Omental fat pad (tissue), 3 donors: ENCODE measurements at regions not wholly inside any gene's neighbourhood (a gene's known extent, or its start where the extent isn't known, plus 50 kb on each side); places are given as distances from the start of the nearest gene placed in this dataset.

ENCODE experiments used
- ATAC-seq: fragments of 150-250 bp; one replicate; pipeline ENCODE4 v1.9.1; 2016; ENCODE audit warnings: mild to moderate bottlenecking, moderate library complexity; ENCODE audit not compliant: low FRiP score
- DNase-seq: peaks from one replicate; pipeline ENCODE4 v3.0.0-alpha.2; 2019; ENCODE audit warnings: low spot score
- TF ChIP-seq, protein P1 (sequence below), 3 donors: fragments of 450-650 bp; IDR thresholded peaks; one replicate each; pipeline ENCODE4 v1.5.1; 2016 to 2017; ENCODE audit warnings: antibody characterized with exemption in 3 of 3, mild to moderate bottlenecking in 3 of 3, moderate library complexity in 2 of 3

DNA sequence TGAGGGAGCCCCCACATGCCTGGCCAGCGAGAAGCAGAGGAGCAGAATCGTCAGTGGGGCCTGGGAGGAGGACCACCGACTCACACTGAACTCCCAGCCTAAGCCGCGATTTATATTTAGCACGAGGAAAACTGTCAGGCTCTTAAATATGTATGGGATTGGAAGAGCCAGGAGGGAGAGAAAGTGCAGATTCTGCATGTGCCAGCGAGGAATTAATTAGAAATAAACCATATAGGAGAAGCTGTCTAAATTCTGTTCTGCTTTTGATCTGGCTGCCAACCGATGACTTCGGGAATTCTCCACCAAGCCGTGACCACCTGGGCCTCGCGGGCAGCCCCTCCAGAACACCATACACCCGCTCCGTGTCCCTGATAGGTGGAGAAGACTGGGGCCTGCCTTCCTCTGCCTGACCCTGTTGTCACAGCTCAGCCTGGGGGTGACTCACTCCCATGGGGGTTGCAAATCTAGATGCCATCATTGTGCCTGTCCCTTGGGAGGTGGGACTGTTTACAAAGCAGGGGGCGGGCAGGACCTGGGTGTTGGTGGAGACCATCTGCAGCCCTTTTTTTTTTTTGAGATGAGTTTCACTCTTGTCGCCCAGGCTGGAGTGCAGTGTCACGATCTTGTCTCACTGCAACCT, 91.1 kb upstream of the PMEPA1 start:
- ATAC-seq (no peak), DNase-seq (no peak)
- TF ChIP-seq, protein P1, sequence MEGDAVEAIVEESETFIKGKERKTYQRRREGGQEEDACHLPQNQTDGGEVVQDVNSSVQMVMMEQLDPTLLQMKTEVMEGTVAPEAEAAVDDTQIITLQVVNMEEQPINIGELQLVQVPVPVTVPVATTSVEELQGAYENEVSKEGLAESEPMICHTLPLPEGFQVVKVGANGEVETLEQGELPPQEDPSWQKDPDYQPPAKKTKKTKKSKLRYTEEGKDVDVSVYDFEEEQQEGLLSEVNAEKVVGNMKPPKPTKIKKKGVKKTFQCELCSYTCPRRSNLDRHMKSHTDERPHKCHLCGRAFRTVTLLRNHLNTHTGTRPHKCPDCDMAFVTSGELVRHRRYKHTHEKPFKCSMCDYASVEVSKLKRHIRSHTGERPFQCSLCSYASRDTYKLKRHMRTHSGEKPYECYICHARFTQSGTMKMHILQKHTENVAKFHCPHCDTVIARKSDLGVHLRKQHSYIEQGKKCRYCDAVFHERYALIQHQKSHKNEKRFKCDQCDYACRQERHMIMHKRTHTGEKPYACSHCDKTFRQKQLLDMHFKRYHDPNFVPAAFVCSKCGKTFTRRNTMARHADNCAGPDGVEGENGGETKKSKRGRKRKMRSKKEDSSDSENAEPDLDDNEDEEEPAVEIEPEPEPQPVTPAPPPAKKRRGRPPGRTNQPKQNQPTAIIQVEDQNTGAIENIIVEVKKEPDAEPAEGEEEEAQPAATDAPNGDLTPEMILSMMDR (IDR thresholded peaks at IDR 0.05) = no peak

DNA sequence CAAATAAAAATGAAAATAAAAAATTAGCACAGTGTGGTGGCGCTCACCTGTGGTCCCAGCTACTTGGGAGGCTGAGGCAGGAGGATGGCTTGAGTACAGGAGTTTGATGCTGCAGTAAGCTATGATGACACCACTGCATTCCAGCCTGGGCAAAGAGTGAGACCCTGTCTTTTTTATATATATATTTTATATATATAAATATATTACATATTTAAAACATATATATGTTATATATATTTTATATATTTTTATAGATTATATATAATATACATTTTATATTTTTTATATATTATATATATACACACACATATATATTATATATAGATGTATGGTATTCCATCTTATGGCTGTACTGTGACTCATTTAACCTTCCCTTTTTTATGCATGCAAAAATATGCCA, 87.6 kb upstream of the PMEPA1 start:
- DNase-seq (no peak), ATAC-seq (no peak)
- TF ChIP-seq, protein P1 (IDR thresholded peaks at IDR 0.05) = no peak

DNA sequence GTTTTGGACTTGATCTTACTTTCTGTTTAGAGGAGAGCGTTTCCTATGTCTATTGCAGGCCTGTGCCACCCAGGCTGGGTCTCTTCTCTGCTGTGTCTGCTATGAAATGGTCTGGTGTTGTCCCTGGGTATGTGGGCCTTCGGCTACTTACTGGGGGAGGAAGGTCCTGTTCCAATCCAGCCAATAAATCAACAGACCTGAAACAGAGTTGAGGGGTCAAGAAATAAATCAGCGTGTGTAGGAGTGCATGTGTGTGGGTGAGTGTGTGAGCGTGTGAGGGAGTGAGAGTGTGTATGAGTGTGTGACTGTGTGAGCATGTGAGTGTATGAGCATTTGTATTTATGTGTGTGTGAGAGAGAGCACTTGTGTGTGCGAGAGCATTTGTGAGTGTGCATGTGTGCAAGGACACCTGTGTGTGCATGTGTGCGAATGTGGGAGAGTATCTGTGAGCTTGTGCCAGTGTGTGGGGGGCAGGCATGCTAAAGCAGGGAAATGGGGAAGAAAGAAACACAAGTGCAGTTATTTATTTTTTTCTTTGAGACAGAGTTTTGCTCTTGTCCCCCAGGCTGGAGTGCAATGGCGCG, 86.3 kb upstream of the PMEPA1 start:
- ATAC-seq = no peak
- TF ChIP-seq, protein P1 (IDR thresholded peaks at IDR 0.05) = no peak
- no peak for DNase-seq

DNA sequence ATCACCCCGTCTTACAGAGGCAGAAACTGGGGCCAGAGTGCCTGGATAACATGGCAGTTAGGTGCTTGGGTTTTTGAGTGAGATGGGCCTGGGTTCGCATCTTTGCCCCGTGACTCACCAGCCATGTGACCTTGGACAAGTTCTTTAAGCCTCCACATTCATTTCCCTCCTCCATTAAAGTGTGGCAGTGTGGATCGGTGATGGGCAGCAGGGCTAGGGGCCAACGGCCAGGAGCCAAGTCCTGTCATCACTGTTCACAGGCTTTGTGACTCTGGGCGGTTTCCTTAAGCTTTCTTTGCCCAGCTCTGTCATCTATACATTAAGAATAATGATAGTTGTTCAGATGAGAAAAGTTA, 85.5 kb upstream of the PMEPA1 start:
- ATAC-seq = no peak
- no peak for DNase-seq
- TF ChIP-seq, protein P1 (IDR thresholded peaks at IDR 0.05) = no peak

DNA sequence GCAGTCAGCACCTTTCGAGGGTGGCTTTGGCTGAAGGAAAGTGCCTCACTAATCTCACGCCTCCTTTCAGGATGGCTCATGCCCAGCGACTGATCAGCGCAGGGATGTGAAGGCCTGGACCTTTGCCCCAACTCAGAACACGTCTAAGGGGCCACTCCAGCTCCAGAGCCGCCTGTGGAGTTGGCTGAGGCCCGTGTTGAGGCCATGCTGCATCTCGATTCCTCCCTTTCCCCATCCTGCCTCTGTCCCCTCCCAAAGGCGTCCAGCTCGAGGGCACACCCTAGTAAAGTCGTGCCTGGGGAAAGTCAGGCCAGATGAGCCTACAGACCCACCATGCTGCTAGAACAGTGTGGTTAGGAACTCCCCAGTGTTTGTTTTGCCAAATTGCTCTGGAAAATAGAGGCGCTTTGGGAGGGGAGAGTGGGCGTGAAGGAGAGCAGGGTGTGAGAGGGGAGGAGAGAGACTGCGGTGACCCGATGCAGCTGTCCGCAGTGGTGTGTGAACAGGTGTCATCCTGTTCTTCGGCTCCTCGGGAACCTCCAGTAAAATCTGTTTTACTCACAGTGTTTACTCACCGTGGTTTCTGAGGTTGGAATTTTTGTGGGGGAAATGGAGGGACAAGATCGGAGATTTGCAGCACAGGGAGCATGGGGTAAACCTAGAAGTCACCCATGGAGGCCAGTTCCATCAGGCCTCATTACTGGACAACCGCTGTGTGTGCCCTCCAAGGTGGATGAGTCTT, 85.0 kb upstream of the PMEPA1 start:
- no peak for DNase-seq
- TF ChIP-seq, protein P1 (IDR thresholded peaks at IDR 0.05) = no peak
- ATAC-seq = no peak

DNA sequence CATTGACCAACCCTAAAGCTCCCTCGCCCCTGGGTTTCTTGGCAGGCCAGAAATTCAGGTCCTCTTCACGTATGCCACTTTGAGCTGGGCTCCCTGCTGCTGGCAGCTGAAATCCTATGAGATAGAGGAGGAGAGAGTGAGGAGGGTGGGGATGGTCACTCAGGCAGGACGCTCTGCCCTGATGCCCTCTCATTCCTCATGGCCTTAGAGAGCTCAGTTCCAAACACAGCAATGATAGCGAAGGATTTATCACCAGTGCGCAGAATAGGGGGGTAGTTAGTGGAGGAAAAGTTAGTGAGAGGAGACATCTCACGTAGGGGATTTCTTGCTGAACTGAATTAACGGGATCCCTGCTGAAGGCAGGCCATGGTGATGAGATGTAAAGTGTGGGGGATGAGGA, 84.2 kb upstream of the PMEPA1 start:
- ATAC-seq (no peak), DNase-seq (no peak)
- TF ChIP-seq, protein P1 (IDR thresholded peaks at IDR 0.05) = no peak

DNA sequence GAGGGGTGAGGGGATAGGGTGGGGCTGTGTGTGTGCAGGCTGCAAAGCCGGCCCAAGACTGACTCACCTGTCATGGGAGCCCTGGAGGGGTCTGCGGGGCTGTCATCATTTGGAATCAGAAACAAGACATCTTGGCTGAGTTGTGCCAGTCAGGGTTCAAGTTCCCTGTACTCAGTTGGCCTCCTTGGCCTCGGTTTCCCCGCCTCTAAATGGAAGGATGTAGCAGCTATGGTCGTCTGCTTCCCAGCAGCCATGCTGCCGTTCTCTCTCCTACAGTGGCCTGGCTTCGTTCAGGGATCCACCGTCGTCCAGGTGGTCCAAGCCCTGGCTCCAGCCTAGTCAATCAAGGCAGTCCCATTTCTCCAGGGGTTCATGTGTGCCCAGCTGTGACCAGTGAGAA, 83.6 kb upstream of the PMEPA1 start:
- ATAC-seq (no peak), DNase-seq (no peak)
- TF ChIP-seq, protein P1 (IDR thresholded peaks at IDR 0.05) = no peak
